CMK (cell line): ENCODE measurements at regions not wholly inside any gene's neighbourhood (a gene's known extent, or its start where the extent isn't known, plus 50 kb on each side); places are given as distances from the start of the nearest gene placed in this dataset.

ENCODE experiments used
- DNase-seq: peaks from one replicate; pipeline ENCODE4 v3.0.0-alpha.2; 2010; ENCODE audit warnings: low read depth

GRCh38 chr18:70382017-70382416, 93.2 kb downstream of the SOCS6 start:
- DNase-seq: no peak

- DNase-seq: no peak
Observed at GRCh38 chr18:70380915-70381896, 92.4 kb downstream of the SOCS6 start.
